Right lobe of liver (tissue), 4 donors: ENCODE measurements at regions not wholly inside any gene's neighbourhood (a gene's known extent, or its start where the extent isn't known, plus 50 kb on each side); places are given as distances from the start of the nearest gene placed in this dataset.

Experiments used
- POLR2A ChIP-seq: fragments of 450-650 bp; IDR thresholded peaks from one replicate; pipeline ENCODE4 v1.6.1; 2017; ENCODE audit warnings: antibody characterized with exemption, mild to moderate bottlenecking
- TF ChIP-seq, protein P1 (sequence below), 4 donors: fragments of 200-600 bp in 3 of 4; fragments of 450-650 bp in 1 of 4; IDR thresholded peaks; one replicate each; pipeline versions ENCODE4 v1.5.1 to v1.8.0; 2016 to 2022; ENCODE audit warnings: antibody characterized with exemption in 4 of 4, mild to moderate bottlenecking in 2 of 4
- donor health status: DM: no; HTN: no; CAD: no.
- donor health status: DM: no; HTN: no; CAD: no.
- donor health status: DM: no; HTN: yes; CAD: no.

DNA sequence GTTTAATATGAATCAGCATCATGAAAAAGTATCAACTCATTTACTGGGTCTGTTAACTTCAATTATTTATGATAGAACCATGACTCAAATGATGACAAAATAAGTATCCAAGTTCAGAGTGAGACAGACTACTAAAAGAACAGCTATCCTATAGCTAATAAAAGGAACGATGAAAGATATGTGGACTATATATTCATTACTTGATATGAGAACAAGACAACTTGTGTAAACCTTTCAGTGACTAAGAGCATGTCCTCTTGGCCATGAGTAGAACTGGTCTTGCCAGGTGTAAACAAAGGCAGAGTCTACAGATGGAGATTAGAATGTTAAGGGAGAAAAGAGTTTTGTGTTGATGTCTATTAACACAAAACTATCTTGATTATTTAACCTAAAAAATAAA lies 360.4 kb upstream of the ZC3H15 start:
- TF ChIP-seq, protein P1, sequence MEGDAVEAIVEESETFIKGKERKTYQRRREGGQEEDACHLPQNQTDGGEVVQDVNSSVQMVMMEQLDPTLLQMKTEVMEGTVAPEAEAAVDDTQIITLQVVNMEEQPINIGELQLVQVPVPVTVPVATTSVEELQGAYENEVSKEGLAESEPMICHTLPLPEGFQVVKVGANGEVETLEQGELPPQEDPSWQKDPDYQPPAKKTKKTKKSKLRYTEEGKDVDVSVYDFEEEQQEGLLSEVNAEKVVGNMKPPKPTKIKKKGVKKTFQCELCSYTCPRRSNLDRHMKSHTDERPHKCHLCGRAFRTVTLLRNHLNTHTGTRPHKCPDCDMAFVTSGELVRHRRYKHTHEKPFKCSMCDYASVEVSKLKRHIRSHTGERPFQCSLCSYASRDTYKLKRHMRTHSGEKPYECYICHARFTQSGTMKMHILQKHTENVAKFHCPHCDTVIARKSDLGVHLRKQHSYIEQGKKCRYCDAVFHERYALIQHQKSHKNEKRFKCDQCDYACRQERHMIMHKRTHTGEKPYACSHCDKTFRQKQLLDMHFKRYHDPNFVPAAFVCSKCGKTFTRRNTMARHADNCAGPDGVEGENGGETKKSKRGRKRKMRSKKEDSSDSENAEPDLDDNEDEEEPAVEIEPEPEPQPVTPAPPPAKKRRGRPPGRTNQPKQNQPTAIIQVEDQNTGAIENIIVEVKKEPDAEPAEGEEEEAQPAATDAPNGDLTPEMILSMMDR (IDR thresholded peaks at IDR 0.05) = no peak
- no peak for TF ChIP-seq POLR2A
